ENCODE measurements at regions not wholly inside any gene's neighbourhood (a gene's known extent, or its start where the extent isn't known, plus 50 kb on each side); places are given as distances from the start of the nearest gene placed in this dataset.

- Histone ChIP-seq H3K27ac (ENCODE audit: insufficient read depth, low read length) (no peak overlapping the region), H3K9me3 (ENCODE audit: control insufficient read depth, insufficient read depth, low read depth, low read length) (no peaks in the 10 kb centered on the region), H3K9ac (ENCODE audit: insufficient read depth, low read length) (no peak overlapping the region), H3K4me2 (ENCODE audit: extremely low read depth, insufficient read depth, low read length) (no peak overlapping the region), H4K20me1 (ENCODE audit: control insufficient read depth, extremely low read depth, insufficient read depth, low read length) (no peaks in the 10 kb centered on the region), H3K36me3 (ENCODE audit: control insufficient read depth, insufficient read depth, low read length) (no peaks in the 10 kb centered on the region), H3K4me1 (ENCODE audit: control insufficient read depth, extremely low read depth, insufficient read depth, low read length) (no peaks in the 10 kb centered on the region), H3K79me2 (ENCODE audit: control insufficient read depth, insufficient read depth, low read length) (no peaks in the 10 kb centered on the region), H3K27me3 (ENCODE audit: control insufficient read depth, insufficient read depth, low read length) (no peaks in the 10 kb centered on the region), H3K4me3 (replicated peaks in 1 of 4; ENCODE audit: control extremely low read depth in 1 of 4, insufficient read depth in 1 of 4, low read depth in 3 of 4, low read length in 4 of 4) (no peak overlapping the region), H2AFZ (ENCODE audit: low read length) (no peak overlapping the region)
- TF ChIP-seq EZH2 (IDR thresholded peaks at IDR 0.05; ENCODE audit: low read length, missing control alignments) (no peak), CTCF (conservative IDR thresholded peaks at IDR 0.05 in 1 of 2, IDR thresholded peaks at IDR 0.05 in 1 of 2; ENCODE audit: low read depth in 1 of 2, low read length in 2 of 2) (no peak)
- no peak for DNase-seq (ENCODE audit: low read depth in 2 of 2)
These were observed 379.8 kb downstream of the SEC23A start for GRCh38 chr14:38723277-38723676.

- Histone ChIP-seq H3K36me3 (ENCODE audit: control insufficient read depth, insufficient read depth, low read length) (no peaks in the 10 kb centered on the region), H3K9me3 (ENCODE audit: control insufficient read depth, insufficient read depth, low read depth, low read length) (no peaks in the 10 kb centered on the region), H3K4me1 (ENCODE audit: control insufficient read depth, extremely low read depth, insufficient read depth, low read length) (no peaks in the 10 kb centered on the region), H3K79me2 (ENCODE audit: control insufficient read depth, insufficient read depth, low read length) (no peaks in the 10 kb centered on the region), H3K27ac (ENCODE audit: insufficient read depth, low read length) (no peak overlapping the region), H2AFZ (ENCODE audit: low read length) (no peak overlapping the region), H3K27me3 (ENCODE audit: control insufficient read depth, insufficient read depth, low read length) (no peaks in the 10 kb centered on the region), H3K4me3 (replicated peaks in 1 of 4; ENCODE audit: control extremely low read depth in 1 of 4, insufficient read depth in 1 of 4, low read depth in 3 of 4, low read length in 4 of 4) (no peak overlapping the region), H4K20me1 (ENCODE audit: control insufficient read depth, extremely low read depth, insufficient read depth, low read length) (no peaks in the 10 kb centered on the region), H3K9ac (ENCODE audit: insufficient read depth, low read length) (no peak overlapping the region), H3K4me2 (ENCODE audit: extremely low read depth, insufficient read depth, low read length) (no peak overlapping the region)
- no peak for TF ChIP-seq EZH2 (IDR thresholded peaks at IDR 0.05; ENCODE audit: low read length, missing control alignments)
- TF ChIP-seq CTCF (conservative IDR thresholded peaks at IDR 0.05 in 1 of 2, IDR thresholded peaks at IDR 0.05 in 1 of 2; ENCODE audit: low read depth in 1 of 2, low read length in 2 of 2), result peak; percentile 87 to 88
- peak; percentile 34 to 56 for DNase-seq (ENCODE audit: low read depth in 2 of 2)
These were observed 381.1 kb downstream of the SEC23A start for GRCh38 chr14:38721822-38722431.

- no peaks in the 10 kb centered on the region for H3K36me3 ChIP-seq (ENCODE audit: control insufficient read depth, insufficient read depth, low read length)
- no peak overlapping the region for H3K9ac ChIP-seq (ENCODE audit: insufficient read depth, low read length)
- no peak for DNase-seq (ENCODE audit: low read depth in 2 of 2)
- no peak overlapping the region for H3K4me2 ChIP-seq (ENCODE audit: extremely low read depth, insufficient read depth, low read length)
- no peak for TF ChIP-seq CTCF (conservative IDR thresholded peaks at IDR 0.05 in 1 of 2, IDR thresholded peaks at IDR 0.05 in 1 of 2; ENCODE audit: low read depth in 1 of 2, low read length in 2 of 2)
- TF ChIP-seq EZH2 (IDR thresholded peaks at IDR 0.05; ENCODE audit: low read length, missing control alignments), result no peak
- no peaks in the 10 kb centered on the region for H3K79me2 ChIP-seq (ENCODE audit: control insufficient read depth, insufficient read depth, low read length)
- H4K20me1 ChIP-seq (ENCODE audit: control insufficient read depth, extremely low read depth, insufficient read depth, low read length), result no peaks in the 10 kb centered on the region
- H2AFZ ChIP-seq (ENCODE audit: low read length), result no peak overlapping the region
- H3K27ac ChIP-seq (ENCODE audit: insufficient read depth, low read length), result no peak overlapping the region
- no peaks in the 10 kb centered on the region for H3K27me3 ChIP-seq (ENCODE audit: control insufficient read depth, insufficient read depth, low read length)
- no peaks in the 10 kb centered on the region for H3K9me3 ChIP-seq (ENCODE audit: control insufficient read depth, insufficient read depth, low read depth, low read length)
- no peak overlapping the region for H3K4me3 ChIP-seq (replicated peaks in 1 of 4; ENCODE audit: control extremely low read depth in 1 of 4, insufficient read depth in 1 of 4, low read depth in 3 of 4, low read length in 4 of 4)
- H3K4me1 ChIP-seq (ENCODE audit: control insufficient read depth, extremely low read depth, insufficient read depth, low read length), result no peaks in the 10 kb centered on the region
These were observed 384.5 kb downstream of the SEC23A start for GRCh38 chr14:38718519-38718918.

All from fibroblast of lung (primary cell).